ENCODE measurements at regions not wholly inside any gene's neighbourhood (a gene's known extent, or its start where the extent isn't known, plus 50 kb on each side); places are given as distances from the start of the nearest gene placed in this dataset.
"Not testable (repeated sequence)": the region's sequence is repeated elsewhere in the genome, so short reads cannot be mapped to it uniquely, and the experiment has no call there.

DNA sequence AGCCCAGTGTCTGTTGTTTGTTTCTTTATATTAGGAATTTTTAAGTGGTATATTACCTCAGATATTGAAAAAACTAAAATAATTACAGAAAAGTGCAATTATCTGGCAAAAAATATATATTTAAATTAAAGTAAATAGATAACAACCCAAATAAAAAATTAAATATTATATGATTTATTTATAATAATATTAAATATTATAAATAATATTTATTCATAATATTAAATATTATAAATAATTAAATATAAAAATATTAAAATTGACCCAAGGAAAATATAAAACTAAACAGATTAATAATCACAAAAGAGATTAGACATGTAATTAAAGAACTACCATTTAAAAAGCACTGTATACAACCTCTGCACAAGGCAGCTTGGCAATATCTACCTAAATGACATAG is 331.9 kb upstream of the POGK start:
- no peak for DNase-seq

DNA sequence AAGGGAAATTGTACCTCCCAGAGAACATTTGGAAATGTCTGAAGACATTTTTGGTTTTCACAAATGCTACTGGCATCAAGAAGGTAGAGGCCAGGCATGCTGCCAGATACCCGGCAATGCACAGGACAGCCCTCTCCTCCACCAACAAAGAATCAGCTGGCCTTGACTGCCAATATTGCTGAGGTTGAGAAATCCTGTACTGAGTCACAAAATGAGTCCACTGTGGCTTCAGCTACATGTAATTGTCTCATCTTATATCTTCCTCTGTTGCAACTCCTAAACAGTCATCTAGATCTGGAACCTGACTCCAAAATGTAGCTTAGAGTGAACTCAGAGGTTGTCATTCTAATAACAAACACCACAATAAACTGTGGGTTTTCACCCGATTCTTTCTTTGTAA is 327.5 kb upstream of the POGK start:
- DNase-seq, result no peak

DNA sequence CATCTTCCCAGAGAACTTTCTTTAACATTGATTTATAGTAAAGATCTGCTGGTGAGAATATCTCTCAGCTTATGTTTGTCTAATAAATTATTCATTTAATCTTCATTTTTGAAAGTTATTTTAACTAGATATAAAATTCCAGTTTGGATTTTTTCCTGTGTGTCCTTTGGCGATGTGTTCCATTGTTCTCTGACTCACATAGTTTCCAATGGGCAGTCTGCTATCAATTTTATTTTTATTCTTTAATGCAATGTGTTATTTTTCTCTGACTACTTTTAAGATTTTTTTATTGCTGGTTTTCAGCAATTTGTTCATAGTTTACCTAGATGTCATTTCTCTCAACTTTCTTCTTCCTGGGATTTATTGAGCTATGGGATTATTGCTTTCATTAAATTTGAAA is 325.2 kb upstream of the POGK start:
- no peak for DNase-seq

DNA sequence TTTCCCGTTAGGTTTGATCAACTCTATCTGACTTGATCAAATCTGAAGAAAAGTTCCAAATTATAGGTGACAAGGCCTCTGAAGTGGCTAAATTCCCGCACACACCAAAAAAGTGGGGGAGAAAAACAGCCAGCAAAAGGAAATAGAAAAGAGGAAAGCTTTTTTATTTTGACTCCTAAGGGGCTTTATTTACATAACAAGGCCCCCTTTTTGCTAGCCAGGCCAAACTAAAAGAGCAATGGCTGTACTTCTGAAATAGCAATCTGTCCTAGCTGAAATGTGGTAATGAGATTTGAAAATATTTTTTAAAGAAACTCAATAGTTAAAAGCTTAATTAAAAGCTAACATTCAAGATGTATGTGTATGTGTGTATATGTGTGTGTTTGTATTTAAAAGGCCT is 311.5 kb upstream of the POGK start:
- no peak for DNase-seq

DNA sequence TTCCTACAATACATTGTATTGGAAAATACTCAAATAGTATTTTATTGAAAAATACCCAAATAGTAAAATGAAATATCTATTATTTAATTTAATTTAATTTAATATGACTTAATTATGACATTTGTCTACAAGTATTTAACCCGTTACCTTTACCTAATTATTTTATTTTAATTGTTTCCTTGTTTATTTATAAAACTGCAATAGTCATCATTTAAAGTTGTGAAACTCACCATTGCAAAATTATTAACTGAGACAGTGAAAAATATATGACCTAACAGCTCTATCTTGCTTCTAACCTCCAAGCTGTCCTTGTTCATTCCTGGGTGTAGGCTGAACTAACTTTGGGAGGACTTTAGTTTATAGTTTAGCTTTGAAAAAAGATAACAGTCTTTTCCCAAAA is 300.6 kb upstream of the POGK start:
- no peak for DNase-seq

DNA sequence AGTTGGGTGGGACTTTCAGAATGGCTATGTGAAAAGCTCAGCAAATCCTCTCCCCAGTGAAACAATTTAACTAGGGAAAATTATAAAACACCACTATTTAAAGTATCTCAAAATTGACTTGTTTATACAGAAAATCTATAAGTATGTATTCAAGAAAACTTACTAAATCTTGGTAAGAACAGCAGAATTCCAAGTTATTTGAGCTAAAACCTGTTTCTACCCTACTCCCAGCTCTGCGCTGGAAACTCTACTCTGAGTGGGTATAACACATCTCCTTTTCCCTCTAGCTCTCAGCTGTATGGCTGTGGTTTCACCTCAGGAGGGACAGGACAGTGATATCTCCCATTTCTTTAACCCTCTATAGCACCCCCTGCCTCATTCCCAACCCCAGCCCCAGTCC is 295.2 kb upstream of the POGK start:
- no peak for DNase-seq

DNA sequence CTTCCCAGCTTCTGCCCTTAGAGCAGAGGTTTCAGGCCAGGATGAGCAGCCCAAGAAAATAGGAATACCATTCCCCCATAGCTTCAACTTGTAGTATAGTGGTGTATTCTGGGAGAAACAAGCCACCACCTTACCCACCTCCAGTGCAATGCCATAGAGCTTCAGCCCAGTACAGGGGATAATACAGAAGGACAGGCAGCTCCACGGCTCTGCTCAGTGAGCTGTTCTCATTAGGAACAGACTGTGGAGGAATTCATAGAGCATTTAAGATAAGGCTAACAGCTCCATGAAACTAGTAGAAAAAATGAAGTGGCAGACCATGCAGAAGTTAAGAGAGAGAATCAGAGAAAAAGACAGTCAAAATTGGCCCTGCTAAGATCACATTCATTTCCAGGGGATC is 294.7 kb upstream of the POGK start:
- no peak for DNase-seq

DNA sequence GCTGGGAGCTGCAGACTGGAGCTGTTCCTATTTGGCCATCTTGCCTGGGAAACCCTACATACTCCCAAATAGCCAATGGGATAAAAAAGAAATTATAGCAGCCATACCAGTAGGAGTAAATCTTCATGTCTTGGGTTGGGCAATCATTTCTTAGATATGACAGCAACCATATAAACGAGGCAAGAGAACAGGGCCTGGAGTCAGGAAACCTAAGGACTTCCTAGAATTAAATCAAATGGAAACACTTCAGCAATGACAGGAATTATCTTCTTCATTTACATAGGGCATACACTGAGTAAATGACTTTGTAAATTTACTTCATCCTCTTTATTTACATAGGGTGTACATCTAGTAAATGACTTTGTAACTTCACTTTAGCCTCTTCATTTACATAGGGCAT is 286.6 kb upstream of the POGK start:
- no peak for DNase-seq

DNA sequence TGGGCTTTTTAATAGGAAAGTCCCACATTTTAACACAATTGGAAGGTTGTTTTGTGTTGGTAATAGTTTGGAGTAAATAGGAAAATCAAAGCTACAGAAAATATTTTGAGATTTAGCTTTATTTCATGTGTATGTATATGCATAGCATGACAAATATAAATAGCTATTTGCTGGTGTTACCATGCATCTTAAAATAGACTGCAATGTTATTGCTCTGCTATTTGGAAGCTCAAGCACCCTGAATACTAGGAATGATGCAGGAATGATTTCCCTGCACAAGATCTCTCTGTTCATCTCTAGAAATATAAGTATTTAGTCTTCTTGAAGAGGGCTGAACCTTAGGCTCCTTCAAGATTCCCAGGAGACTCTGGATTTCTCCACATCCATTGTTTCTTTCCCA is 268.3 kb upstream of the POGK start:
- DNase-seq, result no peak

DNA sequence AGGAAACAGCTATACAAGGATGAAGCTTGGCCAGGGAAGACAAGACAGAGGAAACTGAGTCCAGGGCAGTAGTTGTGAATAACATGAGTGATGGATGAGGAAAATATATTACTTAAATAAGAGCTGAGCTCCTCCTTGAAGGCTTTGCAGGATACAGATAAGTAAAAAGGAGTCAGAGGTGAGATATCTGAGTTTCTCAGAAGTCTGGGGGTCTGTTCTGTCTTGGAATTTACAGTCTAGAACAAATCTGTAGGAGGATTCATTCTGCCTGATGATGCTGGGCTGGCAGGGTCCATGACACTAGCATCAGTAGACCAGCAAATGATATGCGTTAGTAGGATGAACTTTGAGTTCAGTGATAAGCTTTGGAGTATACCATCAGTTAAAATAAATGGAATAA is 266.1 kb upstream of the POGK start:
- DNase-seq, result no peak

DNA sequence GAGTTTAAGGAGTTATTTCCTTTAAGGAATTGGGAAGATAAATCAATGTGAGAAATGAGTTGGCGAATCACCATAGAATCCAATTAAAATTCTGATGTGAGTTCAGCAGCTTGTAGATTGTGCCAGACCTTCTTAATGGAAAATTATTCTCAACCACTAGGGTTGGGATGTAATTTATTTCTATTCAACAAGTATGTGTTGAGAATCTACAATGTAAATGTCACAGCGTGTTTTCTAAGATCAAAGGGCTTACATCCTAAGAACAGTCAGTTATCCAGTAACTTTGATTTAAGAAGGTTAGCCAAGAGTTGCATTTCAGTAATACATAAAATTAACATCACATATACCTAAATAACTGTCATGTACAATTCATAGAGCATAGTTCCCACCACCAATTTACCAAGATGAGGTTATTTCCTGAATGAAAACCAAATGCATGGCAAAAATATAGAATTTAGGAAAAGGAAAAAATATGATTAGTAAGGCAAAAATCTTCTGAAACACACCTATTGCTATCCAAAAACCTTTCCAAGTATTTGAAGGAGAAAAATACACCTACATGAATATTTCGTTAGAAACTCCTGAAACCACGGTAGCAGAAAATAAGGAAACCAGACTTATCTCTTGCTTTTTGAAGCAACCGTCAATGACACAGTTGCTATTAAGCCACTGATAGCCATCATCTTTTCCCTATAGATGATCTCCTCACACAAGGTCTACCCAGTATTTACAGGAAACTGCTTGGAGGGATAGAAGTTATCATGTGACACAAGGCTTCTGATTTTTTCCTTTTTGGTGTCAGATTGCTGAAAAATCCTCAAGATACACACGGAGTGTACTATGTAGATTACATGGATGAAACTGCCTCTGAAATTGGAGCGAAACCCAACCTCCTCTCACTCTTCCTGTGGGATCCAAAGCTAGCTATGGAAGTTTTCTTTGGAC is 259.4 kb upstream of the POGK start:
- no peak for DNase-seq

DNA sequence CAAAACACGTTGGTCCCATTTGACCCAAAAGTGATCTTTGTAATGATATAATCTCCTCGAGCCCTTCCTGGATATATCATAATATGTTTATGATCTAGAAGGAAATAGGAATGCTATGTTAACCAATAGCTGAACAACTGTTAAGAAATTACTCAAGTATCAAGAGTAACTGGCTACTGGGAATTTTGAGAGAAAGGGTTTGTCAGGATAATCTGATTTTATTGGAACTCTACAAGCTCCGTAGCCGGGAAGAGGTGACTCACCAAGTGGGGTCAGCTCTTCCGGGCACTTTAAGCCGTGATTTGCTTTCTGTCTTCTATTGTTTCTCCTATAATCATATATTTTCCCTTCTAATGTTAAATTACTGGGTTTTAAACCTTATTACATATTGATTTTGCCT is 250.5 kb upstream of the POGK start:
- no peak for DNase-seq

DNA sequence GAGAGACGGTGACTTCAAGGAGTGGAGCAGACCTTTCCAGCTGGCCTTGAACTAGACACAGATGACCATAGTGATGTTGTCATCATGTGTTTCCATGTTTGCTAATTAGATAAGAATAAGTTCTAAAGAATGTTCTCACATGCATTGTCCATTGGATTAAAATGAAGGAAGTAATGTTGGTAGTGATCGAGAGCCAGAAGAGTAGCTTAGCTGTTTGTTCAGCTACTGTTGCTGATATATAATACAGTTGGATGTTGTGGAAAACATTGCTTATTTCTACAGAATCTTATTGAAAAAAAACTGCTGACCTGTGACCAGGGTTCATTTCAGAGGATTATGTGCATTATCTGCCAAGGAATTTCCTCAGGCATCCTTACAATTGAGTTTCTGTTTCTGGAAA is 249.1 kb upstream of the POGK start:
- no peak for DNase-seq

DNA sequence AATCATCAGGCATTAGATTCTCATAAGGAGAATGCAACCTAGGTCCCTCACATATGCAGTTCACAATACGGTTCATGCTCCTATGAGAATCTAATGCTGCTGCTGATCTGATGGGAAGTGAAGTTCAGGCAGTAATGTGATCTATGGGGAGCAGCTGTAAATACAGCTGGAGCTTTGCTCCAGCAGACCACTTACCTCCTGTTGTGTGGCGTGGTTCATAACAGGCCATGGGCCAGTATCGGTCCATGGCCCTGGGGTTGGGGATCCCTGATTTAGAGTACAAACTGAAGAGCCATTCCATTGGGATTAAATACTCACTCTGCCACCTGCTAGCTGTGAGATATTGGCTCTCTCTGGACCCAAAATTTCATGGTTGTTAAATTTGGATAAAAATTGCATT is 244.6 kb upstream of the POGK start:
- no peak for DNase-seq

DNA sequence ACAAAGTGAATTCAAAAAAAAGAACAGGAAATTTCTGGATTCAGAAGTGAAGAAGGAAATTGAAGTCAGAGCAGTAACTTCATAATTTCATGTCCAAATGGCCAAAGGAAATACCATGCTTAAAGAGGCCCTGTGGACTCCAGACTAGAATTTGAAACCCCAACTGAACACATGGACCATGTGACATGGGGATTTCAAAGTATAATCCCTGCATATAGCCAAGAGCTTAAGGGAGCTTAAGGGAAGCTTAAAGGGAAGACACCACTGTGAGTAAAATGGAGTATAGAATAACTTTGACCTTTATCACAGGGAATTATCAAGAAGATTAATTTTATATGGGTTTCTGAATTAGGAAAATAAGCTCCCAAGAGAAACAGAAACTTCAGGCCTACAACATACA is 241.8 kb upstream of the POGK start:
- no peak for DNase-seq

DNA sequence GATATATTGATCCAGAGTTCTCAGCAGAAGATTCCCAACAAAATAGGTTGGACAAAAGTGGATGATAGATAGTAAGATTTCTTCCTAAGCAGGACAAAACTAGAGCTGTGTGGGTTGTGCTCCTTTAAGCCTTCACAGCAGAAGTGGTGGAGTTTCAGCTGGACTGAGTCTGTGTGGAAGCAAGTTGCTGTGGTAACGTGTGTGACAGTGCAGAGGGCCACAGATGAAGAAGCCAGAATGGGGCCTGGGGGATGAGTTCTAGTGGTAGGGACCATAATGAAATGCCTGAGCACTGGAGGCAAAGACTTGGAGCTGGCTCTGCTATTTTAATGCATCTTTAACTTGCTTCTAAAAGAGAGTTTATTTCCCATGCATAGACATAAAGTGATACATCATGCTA is 238.7 kb upstream of the POGK start:
- DNase-seq, result no peak

DNA sequence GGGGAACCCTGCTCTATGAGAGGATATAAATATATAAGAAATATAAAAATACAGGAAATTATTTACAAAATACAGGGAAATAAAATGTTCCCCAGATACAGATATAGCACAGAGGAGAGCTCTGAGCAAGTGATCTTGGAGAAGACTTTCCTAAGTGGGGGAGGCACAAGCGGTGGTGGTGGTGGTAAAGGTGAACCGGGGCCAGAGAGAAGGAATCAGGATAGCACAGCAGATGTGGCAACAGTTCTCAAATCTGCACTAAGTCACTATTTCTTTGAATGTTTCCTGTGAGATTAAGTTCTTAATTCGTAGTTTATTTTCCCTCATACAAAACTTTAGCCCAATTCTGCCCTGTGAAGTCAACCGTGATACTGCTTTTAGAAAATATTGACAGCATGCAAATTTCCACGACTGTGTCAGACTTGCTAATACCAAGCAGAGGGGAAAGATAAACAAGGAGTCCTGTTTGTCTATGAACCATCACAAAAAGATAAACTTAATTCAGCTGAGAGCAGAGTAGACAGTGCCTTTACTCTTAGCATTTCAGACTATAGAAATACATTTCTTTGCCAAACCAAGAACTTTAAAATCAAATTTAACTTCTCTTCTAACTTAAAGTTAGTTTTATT is 237.5 kb upstream of the POGK start:
- DNase-seq, result no peak

DNA sequence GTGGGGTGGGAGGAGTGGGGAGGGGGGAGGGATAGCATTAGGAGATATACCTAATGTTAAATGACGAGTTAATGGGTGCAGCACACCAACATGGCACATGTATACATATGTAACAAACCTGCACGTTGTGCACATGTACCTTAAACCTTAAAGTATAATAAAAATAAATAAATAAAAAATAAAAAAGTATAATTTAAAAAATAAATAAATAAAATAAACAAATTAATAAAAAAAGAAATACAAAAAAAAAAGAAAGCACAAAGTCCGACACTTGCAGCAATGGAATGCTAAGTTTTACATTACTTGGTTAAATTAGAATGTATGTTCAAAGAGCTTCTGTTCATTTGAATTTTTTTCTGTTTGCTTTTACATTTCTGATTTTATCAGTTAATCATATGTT is 236.5 kb upstream of the POGK start:
- not testable (repeated sequence) for DNase-seq

DNA sequence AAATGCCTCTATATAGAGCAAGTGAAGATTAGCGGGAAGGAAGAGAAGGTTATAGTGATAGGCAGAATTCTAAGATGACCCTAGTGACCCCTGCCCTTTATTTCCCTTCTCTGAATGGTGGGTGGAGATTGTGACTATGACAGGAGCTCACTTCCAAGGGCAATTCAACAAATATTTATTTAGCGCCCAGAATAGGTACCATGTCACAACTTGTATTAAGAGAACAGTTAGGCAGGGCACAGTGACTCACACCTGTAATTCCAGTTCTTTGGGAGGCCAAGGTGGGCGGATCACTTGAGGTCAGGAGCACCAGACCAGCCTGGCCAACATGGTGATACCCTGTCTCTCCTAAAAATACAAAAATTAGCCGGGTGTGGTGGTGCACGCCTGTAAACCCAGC is 236.0 kb upstream of the POGK start:
- DNase-seq, result no peak

DNA sequence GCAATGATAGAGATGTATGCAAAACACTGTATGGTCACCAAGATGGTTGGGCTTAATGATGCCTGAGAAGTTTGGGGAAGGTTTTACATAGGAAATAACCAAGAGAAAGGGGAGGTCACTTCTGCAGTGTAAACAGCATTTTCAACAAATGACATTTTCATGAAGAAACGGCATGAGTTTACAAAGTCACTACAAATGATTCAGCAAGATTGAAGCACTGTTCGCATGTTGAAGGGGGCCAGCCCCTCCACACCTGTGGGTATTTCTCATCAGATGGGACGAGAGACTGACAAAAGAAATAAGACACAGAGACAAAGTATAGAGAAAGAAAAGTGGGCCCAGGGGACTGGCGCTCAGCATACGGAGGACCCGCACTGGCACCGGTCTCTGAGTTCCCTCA is 234.1 kb upstream of the POGK start:
- DNase-seq, result no peak

DNA sequence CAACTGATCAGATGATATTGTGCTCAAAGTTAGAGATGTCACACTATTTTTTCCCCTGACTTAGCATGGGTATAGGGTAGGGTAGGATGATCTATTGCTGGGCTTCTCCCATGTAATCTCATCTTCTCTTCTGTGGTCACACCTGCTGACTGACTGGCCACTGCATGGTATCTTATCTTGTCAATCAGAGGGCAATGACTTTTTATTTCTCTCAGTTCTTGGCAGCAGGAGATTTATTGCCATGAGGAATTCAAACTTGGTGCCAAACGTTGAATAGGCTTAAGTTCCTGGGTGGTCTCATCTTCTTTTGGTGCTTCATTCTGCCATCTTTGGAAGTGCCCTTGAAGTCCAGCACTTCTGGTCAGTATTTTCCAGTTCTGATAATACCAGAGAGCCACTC is 226.4 kb upstream of the POGK start:
- no peak for DNase-seq

DNA sequence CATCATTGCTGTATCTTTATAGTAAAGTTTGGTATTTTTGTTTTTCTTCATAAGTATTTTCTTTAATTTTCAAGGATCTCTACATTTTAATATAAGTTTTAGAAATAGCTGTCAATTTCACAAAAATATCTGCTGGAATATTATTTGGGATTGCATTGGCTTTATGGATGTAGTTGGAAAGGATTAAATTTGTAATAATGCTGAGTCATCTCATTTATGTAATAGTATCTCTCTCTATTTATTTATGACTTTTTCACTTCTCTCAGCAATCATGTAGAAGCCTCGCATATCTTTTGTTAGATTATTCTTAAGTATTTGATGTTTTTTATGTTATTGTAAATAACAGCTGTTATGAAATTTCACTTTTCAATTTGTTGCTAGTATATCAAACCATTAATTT is 223.1 kb upstream of the POGK start:
- DNase-seq, result no peak

DNA sequence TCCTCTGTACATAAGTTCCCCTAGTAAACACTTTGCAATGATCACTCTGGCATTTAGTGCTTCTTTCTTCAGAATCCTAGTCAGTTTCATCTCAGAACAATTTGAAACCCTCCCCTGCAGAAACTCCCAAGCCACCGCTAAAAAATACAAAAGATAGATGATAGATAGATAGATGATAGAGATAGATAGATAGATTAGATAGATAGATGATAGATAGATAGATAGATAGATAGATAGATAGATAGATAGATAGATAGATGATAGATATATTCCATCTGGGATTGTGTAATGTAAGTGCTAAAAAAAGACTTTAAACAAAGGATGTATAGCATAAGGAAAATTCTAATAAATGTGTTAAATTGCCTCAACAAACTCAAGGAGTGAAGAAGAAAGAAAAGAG is 212.6 kb upstream of the POGK start:
- no peak for DNase-seq

DNA sequence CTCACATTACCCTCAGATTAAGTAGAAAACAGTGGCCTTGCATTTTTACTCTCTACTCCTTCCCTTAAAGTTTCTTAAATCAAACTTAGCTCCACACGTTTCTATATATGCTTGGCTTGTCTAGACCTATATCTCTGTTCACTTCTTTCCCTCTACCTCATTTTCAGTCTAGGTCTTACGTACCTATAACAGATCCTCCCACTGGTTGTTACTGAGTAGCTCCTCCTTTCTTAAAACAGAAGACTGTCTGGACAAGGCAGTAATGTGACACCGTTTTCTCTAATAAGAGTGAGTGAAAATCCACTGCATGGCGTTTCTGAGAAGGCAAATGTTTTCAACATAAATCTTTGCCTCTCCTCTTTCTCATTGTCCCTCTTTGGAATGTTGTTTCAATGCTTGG is 211.7 kb upstream of the POGK start:
- DNase-seq, result no peak

DNA sequence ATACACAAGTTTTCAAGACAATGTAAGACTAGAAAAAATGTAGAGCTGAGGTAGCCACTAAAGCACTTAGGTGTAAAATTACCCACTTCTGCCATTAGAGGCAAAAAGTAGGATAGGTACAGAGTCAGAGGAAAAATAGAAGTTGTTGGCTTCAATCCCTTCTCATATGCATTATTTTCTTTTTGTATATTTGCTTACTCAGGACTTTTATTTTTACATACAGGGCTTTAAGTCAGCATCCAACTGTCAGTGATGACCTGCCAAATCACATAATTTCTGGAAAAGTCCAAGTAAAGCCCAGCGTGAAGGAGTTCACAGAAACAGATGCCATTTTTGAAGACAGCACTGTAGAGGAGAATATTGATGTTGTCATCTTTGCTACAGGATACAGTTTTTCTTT is 211.0 kb upstream of the POGK start:
- DNase-seq, result no peak

Data from activated T-cell treated with anti-CD3 and anti-CD28 coated beads, Interleukin-2, amount 50 U/mL, for 48 hours (primary cell).